ENCODE measurements at regions not wholly inside any gene's neighbourhood (a gene's known extent, or its start where the extent isn't known, plus 50 kb on each side); places are given as distances from the start of the nearest gene placed in this dataset.
"Not testable (repeated sequence)": the region's sequence is repeated elsewhere in the genome, so short reads cannot be mapped to it uniquely, and the experiment has no call there.

- DNase-seq (ENCODE audit: low spot score), result no peak
Measured at GRCh38 chr3:75242012-75242735, 422.0 kb upstream of the FRG2C start.

GRCh38 chr3:75248974-75249373 lies 415.2 kb upstream of the FRG2C start:
- DNase-seq (ENCODE audit: low spot score), result no peak

GRCh38 chr3:75254685-75255084 lies 409.4 kb upstream of the FRG2C start:
- DNase-seq (ENCODE audit: low spot score), result no peak

GRCh38 chr3:75258825-75259683 lies 405.1 kb upstream of the FRG2C start:
- not testable (repeated sequence) for DNase-seq (ENCODE audit: low spot score)

GRCh38 chr3:75260975-75261374 lies 403.2 kb upstream of the FRG2C start:
- not testable (repeated sequence) for DNase-seq (ENCODE audit: low spot score)

- DNase-seq (ENCODE audit: low spot score), result no peak
Measured at GRCh38 chr3:75262661-75263060, 401.5 kb upstream of the FRG2C start.

- no peak for DNase-seq (ENCODE audit: low spot score)
Measured at GRCh38 chr3:75265897-75266296, 398.2 kb upstream of the FRG2C start.

- not testable (repeated sequence) for DNase-seq (ENCODE audit: low spot score)
Measured at GRCh38 chr3:75268576-75268975, 395.6 kb upstream of the FRG2C start.

GRCh38 chr3:75272237-75272636 lies 391.9 kb upstream of the FRG2C start:
- DNase-seq (ENCODE audit: low spot score), result not testable (repeated sequence)

- peak; percentile 19 for DNase-seq (ENCODE audit: low spot score)
Measured at GRCh38 chr3:75272691-75273090, 391.4 kb upstream of the FRG2C start.

GRCh38 chr3:75285531-75286148 lies 378.5 kb upstream of the FRG2C start:
- not testable (repeated sequence) for DNase-seq (ENCODE audit: low spot score)

- DNase-seq (ENCODE audit: low spot score), result not testable (repeated sequence)
Measured at GRCh38 chr3:75288972-75289574, 375.1 kb upstream of the FRG2C start.

- peak; percentile 29 for DNase-seq (ENCODE audit: low spot score)
Measured at GRCh38 chr3:75294124-75294523, 370.0 kb upstream of the FRG2C start.

- no peak for DNase-seq (ENCODE audit: low spot score)
Measured at GRCh38 chr3:75295013-75295412, 369.1 kb upstream of the FRG2C start.

- no peak for DNase-seq (ENCODE audit: low spot score)
Measured at GRCh38 chr3:75296858-75297257, 367.3 kb upstream of the FRG2C start.

GRCh38 chr3:75300606-75301005 lies 363.5 kb upstream of the FRG2C start:
- no peak for DNase-seq (ENCODE audit: low spot score)

- DNase-seq (ENCODE audit: low spot score), result not testable (repeated sequence)
Measured at GRCh38 chr3:75301050-75301449, 363.1 kb upstream of the FRG2C start.

GRCh38 chr3:75303741-75304140 lies 360.4 kb upstream of the FRG2C start:
- no peak for DNase-seq (ENCODE audit: low spot score)

- no peak for DNase-seq (ENCODE audit: low spot score)
Measured at GRCh38 chr3:75305901-75306300, 358.2 kb upstream of the FRG2C start.

GRCh38 chr3:75311306-75311705 lies 352.8 kb upstream of the FRG2C start:
- DNase-seq (ENCODE audit: low spot score), result not testable (repeated sequence)

GRCh38 chr3:75312469-75312868 lies 351.7 kb upstream of the FRG2C start:
- not testable (repeated sequence) for DNase-seq (ENCODE audit: low spot score)

- DNase-seq (ENCODE audit: low spot score), result not testable (repeated sequence)
Measured at GRCh38 chr3:75319776-75320175, 344.4 kb upstream of the FRG2C start.
